Stimulated activated CD8-positive, alpha-beta memory T cell treated with anti-CD3 and anti-CD28 coated beads, Interleukin-12 subunit alpha, Interleukin-12 subunit beta, amount 100 ng/mL, for 4 hours (primary cell): ENCODE measurements at regions not wholly inside any gene's neighbourhood (a gene's known extent, or its start where the extent isn't known, plus 50 kb on each side); places are given as distances from the start of the nearest gene placed in this dataset.

Source experiments
- DNase-seq: peaks from one replicate; pipeline ENCODE4 v3.0.0-alpha.2; 2020; ENCODE audit warnings: low read depth

- DNase-seq = no peak
Measured at GRCh38 chr13:40456397-40456953, 210.0 kb downstream of the FOXO1 start.

GRCh38 chr13:40456979-40457553 lies 209.4 kb downstream of the FOXO1 start:
- no peak for DNase-seq

GRCh38 chr13:40457929-40458719 lies 208.3 kb downstream of the FOXO1 start:
- no peak for DNase-seq

GRCh38 chr13:40458720-40458990 lies 207.8 kb downstream of the FOXO1 start:
- no peak for DNase-seq

GRCh38 chr13:40460116-40460515 lies 206.3 kb downstream of the FOXO1 start:
- DNase-seq = no peak

- no peak for DNase-seq
Measured at GRCh38 chr13:40464337-40465014, 202.0 kb downstream of the FOXO1 start.

- no peak for DNase-seq
Measured at GRCh38 chr13:40465015-40465390, 201.4 kb downstream of the FOXO1 start.

GRCh38 chr13:40466272-40466671 lies 200.2 kb downstream of the FOXO1 start:
- no peak for DNase-seq

- DNase-seq = no peak
Measured at GRCh38 chr13:40468227-40468838, 198.1 kb downstream of the FOXO1 start.

- DNase-seq = no peak
Measured at GRCh38 chr13:40469581-40470310, 196.7 kb downstream of the FOXO1 start.

GRCh38 chr13:40470660-40471059 lies 195.8 kb downstream of the FOXO1 start:
- DNase-seq = no peak

- no peak for DNase-seq
Measured at GRCh38 chr13:40471076-40471475, 195.4 kb downstream of the FOXO1 start.

- DNase-seq = no peak
Measured at GRCh38 chr13:40471911-40472310, 194.5 kb downstream of the FOXO1 start.

- DNase-seq = no peak
Measured at GRCh38 chr13:40472427-40473220, 193.8 kb downstream of the FOXO1 start.

- no peak for DNase-seq
Measured at GRCh38 chr13:40475617-40476016, 190.8 kb downstream of the FOXO1 start.

GRCh38 chr13:40476175-40476958 lies 190.1 kb downstream of the FOXO1 start:
- no peak for DNase-seq

GRCh38 chr13:40477623-40478608 lies 188.5 kb downstream of the FOXO1 start:
- no peak for DNase-seq

GRCh38 chr13:40478775-40479174 lies 187.7 kb downstream of the FOXO1 start:
- no peak for DNase-seq

GRCh38 chr13:40479196-40479845 lies 187.1 kb downstream of the FOXO1 start:
- DNase-seq = no peak
